Loucy (cell line): ENCODE measurements at regions not wholly inside any gene's neighbourhood (a gene's known extent, or its start where the extent isn't known, plus 50 kb on each side); places are given as distances from the start of the nearest gene placed in this dataset.

Source experiments
- EZH2phosphoT487 ChIP-seq: fragments of 200-600 bp; IDR thresholded peaks from 2 replicates; pipeline ENCODE4 v1.6.1; 2018; ENCODE audit warnings: antibody characterized with exemption, mild to moderate bottlenecking, moderate library complexity, borderline replicate concordance
- TF ChIP-seq, protein P1 (sequence below): fragments of 200-600 bp; sonication (generic); conservative IDR thresholded peaks from 2 replicates; pipeline ENCODE4 v1.5.1; 2014; ENCODE audit warnings: mild to moderate bottlenecking, antibody characterized with exemption, low read length

DNA sequence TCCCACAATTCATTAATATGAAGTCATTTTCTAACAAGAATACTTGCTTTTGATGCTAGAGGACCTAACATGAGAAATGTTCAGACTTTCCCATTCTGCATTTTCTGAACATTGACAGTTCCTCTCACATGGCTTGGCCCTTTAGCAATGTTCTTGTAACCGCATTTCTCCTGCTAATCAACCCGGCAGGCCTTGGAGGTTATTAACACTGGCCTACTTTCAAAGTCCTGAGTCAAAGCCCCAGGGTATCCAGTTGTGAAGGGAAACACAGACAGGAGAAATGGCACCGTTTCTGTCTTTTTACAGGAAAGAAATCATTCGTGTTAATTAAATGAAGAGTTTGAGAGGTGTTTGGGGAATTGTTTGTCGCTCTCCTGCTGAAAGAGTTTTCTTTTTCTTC, 446.5 kb upstream of the MIS18BP1 start:
- TF ChIP-seq, protein P1, sequence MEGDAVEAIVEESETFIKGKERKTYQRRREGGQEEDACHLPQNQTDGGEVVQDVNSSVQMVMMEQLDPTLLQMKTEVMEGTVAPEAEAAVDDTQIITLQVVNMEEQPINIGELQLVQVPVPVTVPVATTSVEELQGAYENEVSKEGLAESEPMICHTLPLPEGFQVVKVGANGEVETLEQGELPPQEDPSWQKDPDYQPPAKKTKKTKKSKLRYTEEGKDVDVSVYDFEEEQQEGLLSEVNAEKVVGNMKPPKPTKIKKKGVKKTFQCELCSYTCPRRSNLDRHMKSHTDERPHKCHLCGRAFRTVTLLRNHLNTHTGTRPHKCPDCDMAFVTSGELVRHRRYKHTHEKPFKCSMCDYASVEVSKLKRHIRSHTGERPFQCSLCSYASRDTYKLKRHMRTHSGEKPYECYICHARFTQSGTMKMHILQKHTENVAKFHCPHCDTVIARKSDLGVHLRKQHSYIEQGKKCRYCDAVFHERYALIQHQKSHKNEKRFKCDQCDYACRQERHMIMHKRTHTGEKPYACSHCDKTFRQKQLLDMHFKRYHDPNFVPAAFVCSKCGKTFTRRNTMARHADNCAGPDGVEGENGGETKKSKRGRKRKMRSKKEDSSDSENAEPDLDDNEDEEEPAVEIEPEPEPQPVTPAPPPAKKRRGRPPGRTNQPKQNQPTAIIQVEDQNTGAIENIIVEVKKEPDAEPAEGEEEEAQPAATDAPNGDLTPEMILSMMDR = no peak
- TF ChIP-seq EZH2phosphoT487 = no peak
